ENCODE measurements at regions not wholly inside any gene's neighbourhood (a gene's known extent, or its start where the extent isn't known, plus 50 kb on each side); places are given as distances from the start of the nearest gene placed in this dataset.

- no peak overlapping the region for H3K4me3 ChIP-seq
- DNase-seq (ENCODE audit: low read depth, low spot score) (no peak), FAIRE-seq (no peak), ATAC-seq (no peak)
- RAD21 ChIA-PET (ENCODE audit: unreplicated experiment), result no interaction called here
- no peaks in the 10 kb centered on the region for H3K79me2 ChIP-seq (ENCODE audit: control insufficient read depth, insufficient read depth, low read length)
- POLR2A ChIA-PET, result no interaction called here
- in situ Hi-C loops (cut with MboI) (no loop called here), intact Hi-C loops (cut with micrococcal nuclease; ENCODE audit: unreplicated experiment) (no loop called here)
- CTCF ChIA-PET, result no interaction called here
- no peak overlapping the region for H3K9ac ChIP-seq (ENCODE audit: control insufficient read depth, insufficient read depth, low read length)
- SMC1A ChIA-PET (ENCODE audit: uncharacterized antibody, unreplicated experiment), result no interaction called here
- H3K27ac ChIP-seq (ENCODE audit: control insufficient read depth, insufficient read depth), result no peak overlapping the region
- H4K20me1 ChIP-seq (ENCODE audit: control insufficient read depth, insufficient read depth), result no peaks in the 10 kb centered on the region
- WGBS (ENCODE audit: insufficient coverage, insufficient replicate concordance, low lambda C conversion rate, missing lambda C conversion rate), result 29% methylated on average over 2 of the region's 2 CpGs
- H3K27me3 ChIP-seq (replicated peaks in 1 of 2; ENCODE audit: control insufficient read depth in 2 of 2, insufficient read depth in 2 of 2, low read length in 1 of 2), result no peaks in the 10 kb centered on the region
- no peaks in the 10 kb centered on the region for H3K4me1 ChIP-seq (ENCODE audit: control insufficient read depth, insufficient read depth, low read length)
- H3K4me2 ChIP-seq (ENCODE audit: control insufficient read depth, insufficient read depth), result no peak overlapping the region
- no TSS peak for BruUV-seq (replicated peaks)
- no peak overlapping the region for H2AFZ ChIP-seq (ENCODE audit: control insufficient read depth, low read depth, low read length)
- no peaks in the 10 kb centered on the region for H3K9me3 ChIP-seq (replicated peaks; ENCODE audit: control insufficient read depth, insufficient read depth, low read length)
- TF ChIP-seq FOS (IDR thresholded peaks at IDR 0.05; ENCODE audit: borderline replicate concordance, extremely low read depth, insufficient read length), result no peak
- TF ChIP-seq, protein P1, sequence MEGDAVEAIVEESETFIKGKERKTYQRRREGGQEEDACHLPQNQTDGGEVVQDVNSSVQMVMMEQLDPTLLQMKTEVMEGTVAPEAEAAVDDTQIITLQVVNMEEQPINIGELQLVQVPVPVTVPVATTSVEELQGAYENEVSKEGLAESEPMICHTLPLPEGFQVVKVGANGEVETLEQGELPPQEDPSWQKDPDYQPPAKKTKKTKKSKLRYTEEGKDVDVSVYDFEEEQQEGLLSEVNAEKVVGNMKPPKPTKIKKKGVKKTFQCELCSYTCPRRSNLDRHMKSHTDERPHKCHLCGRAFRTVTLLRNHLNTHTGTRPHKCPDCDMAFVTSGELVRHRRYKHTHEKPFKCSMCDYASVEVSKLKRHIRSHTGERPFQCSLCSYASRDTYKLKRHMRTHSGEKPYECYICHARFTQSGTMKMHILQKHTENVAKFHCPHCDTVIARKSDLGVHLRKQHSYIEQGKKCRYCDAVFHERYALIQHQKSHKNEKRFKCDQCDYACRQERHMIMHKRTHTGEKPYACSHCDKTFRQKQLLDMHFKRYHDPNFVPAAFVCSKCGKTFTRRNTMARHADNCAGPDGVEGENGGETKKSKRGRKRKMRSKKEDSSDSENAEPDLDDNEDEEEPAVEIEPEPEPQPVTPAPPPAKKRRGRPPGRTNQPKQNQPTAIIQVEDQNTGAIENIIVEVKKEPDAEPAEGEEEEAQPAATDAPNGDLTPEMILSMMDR (IDR thresholded peaks at IDR 0.05 in 2 of 3, conservative IDR thresholded peaks at IDR 0.05 in 1 of 3; ENCODE audit: control insufficient read depth in 2 of 3, extremely low read depth in 1 of 3, insufficient read depth in 1 of 3, low read depth in 3 of 3, low read length in 3 of 3), result no peak
- TF ChIP-seq HCFC1 (IDR thresholded peaks at IDR 0.05; ENCODE audit: low read length), result no peak
- TF ChIP-seq RAD51 (IDR thresholded peaks at IDR 0.05), result no peak
- TF ChIP-seq SUPT20H (IDR thresholded peaks at IDR 0.05; ENCODE audit: borderline replicate concordance, control insufficient read depth, low read depth, low read length), result no peak
- TF ChIP-seq PML (IDR thresholded peaks at IDR 0.05; ENCODE audit: low read length), result no peak
- TF ChIP-seq IKZF2 (IDR thresholded peaks at IDR 0.05), result no peak
- TF ChIP-seq CHD2 (IDR thresholded peaks at IDR 0.05; ENCODE audit: borderline replicate concordance, low read depth, low read length), result no peak
- TF ChIP-seq EP300 (IDR thresholded peaks at IDR 0.05; ENCODE audit: borderline replicate concordance in 1 of 2, control insufficient read depth in 1 of 2, low read depth in 2 of 2, low read length in 2 of 2), result no peak
- TF ChIP-seq ZNF687 (IDR thresholded peaks at IDR 0.05), result no peak
- no peak for TF ChIP-seq LARP7 (IDR thresholded peaks at IDR 0.05)
- TF ChIP-seq MAX (IDR thresholded peaks at IDR 0.05; ENCODE audit: low read depth, low read length), result no peak
- TF ChIP-seq MYB (IDR thresholded peaks at IDR 0.05; ENCODE audit: borderline replicate concordance, low read depth, low read length), result no peak
- TF ChIP-seq, protein P2, sequence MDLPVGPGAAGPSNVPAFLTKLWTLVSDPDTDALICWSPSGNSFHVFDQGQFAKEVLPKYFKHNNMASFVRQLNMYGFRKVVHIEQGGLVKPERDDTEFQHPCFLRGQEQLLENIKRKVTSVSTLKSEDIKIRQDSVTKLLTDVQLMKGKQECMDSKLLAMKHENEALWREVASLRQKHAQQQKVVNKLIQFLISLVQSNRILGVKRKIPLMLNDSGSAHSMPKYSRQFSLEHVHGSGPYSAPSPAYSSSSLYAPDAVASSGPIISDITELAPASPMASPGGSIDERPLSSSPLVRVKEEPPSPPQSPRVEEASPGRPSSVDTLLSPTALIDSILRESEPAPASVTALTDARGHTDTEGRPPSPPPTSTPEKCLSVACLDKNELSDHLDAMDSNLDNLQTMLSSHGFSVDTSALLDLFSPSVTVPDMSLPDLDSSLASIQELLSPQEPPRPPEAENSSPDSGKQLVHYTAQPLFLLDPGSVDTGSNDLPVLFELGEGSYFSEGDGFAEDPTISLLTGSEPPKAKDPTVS (IDR thresholded peaks at IDR 0.05; ENCODE audit: low read depth, low read length), result no peak
- no peaks in the 10 kb centered on the region for H3K36me3 ChIP-seq (ENCODE audit: control insufficient read depth in 2 of 2, insufficient read depth in 2 of 2, low read length in 1 of 2)
Observed at GRCh38 chr20:23217023-23217422, 130.9 kb upstream of the CD93 start.

Measured in GM12878 (cell line).